HEK293 (cell line): ENCODE measurements at regions not wholly inside any gene's neighbourhood (a gene's known extent, or its start where the extent isn't known, plus 50 kb on each side); places are given as distances from the start of the nearest gene placed in this dataset.
A peak's percentile ranks its signal among the peaks of the same experiment; 100 is the strongest.

ENCODE experiments used
- EGR2 ChIP-seq: fragments of 450-650 bp; formaldehyde crosslinking; IDR thresholded peaks from 2 replicates; pipeline ENCODE4 v1.5.1; 2016; ENCODE audit warnings: low read depth, missing biosample characterization, missing genetic modification characterization
- GLIS1 ChIP-seq: fragments of 450-650 bp; formaldehyde crosslinking; IDR thresholded peaks from 2 replicates; pipeline ENCODE4 v1.5.1; 2016; ENCODE audit warnings: missing biosample characterization, missing genetic modification characterization
- HIC1 ChIP-seq: fragments of 450-650 bp; formaldehyde crosslinking; IDR thresholded peaks from 2 replicates; pipeline ENCODE4 v1.5.1; 2016; ENCODE audit warnings: missing biosample characterization, missing genetic modification characterization
- HOXD13 ChIP-seq: sonication (generic); formaldehyde crosslinking; IDR thresholded peaks from 2 replicates; pipeline ENCODE4 v1.8.0; 2022; ENCODE audit warnings: missing genetic modification reagents, borderline replicate concordance
- KLF1 ChIP-seq: fragments of 450-650 bp; formaldehyde crosslinking; IDR thresholded peaks from 2 replicates; pipeline ENCODE4 v1.5.1; 2016; ENCODE audit warnings: missing biosample characterization, missing genetic modification characterization
- KLF17 ChIP-seq: fragments of 450-650 bp; formaldehyde crosslinking; IDR thresholded peaks from 2 replicates; pipeline ENCODE4 v1.5.1; 2016; ENCODE audit warnings: missing biosample characterization, missing genetic modification characterization
- KLF7 ChIP-seq: fragments of 450-650 bp; formaldehyde crosslinking; IDR thresholded peaks from 2 replicates; pipeline ENCODE4 v1.5.1; 2016; ENCODE audit warnings: missing biosample characterization, missing genetic modification characterization, borderline replicate concordance
- PBX3 ChIP-seq: sonication (generic); formaldehyde crosslinking; IDR thresholded peaks from 2 replicates; pipeline ENCODE4 v1.8.1; 2022; ENCODE audit warnings: mild to moderate bottlenecking, moderate library complexity, missing genetic modification reagents
- PRDM1 ChIP-seq: fragments of 450-650 bp; formaldehyde crosslinking; IDR thresholded peaks from 2 replicates; pipeline ENCODE4; 2016; ENCODE audit warnings: missing biosample characterization, missing genetic modification characterization
- PRDM6 ChIP-seq: fragments of 450-650 bp; formaldehyde crosslinking; IDR thresholded peaks from 2 replicates; pipeline ENCODE4 v1.5.1; 2017; ENCODE audit warnings: missing biosample characterization, missing genetic modification characterization
- SCRT1 ChIP-seq: fragments of 450-650 bp; formaldehyde crosslinking; IDR thresholded peaks from 2 replicates; pipeline ENCODE4 v1.5.1; 2016; ENCODE audit warnings: missing biosample characterization, missing genetic modification characterization, borderline replicate concordance
- ZBTB26 ChIP-seq: fragments of 450-650 bp; formaldehyde crosslinking; optimal IDR thresholded peaks from 2 replicates; pipeline ENCODE3; 2016; ENCODE audit warnings: missing biosample characterization, mild to moderate bottlenecking, missing genetic modification characterization
- ZIC2 ChIP-seq: fragments of 450-650 bp; formaldehyde crosslinking; IDR thresholded peaks from 2 replicates; pipeline ENCODE4 v1.5.1; 2016; ENCODE audit warnings: missing biosample characterization, missing genetic modification characterization
- ZNF10 ChIP-seq: fragments of 450-650 bp; formaldehyde crosslinking; IDR thresholded peaks from 2 replicates; pipeline ENCODE4 v1.5.1; 2017; ENCODE audit warnings: missing biosample characterization, missing genetic modification characterization
- ZNF140 ChIP-seq: fragments of 450-650 bp; formaldehyde crosslinking; IDR thresholded peaks from 2 replicates; pipeline ENCODE4 v1.5.1; 2016; ENCODE audit warnings: missing biosample characterization, missing genetic modification characterization
- ZNF174 ChIP-seq: fragments of 450-650 bp; formaldehyde crosslinking; IDR thresholded peaks from 2 replicates; pipeline ENCODE4 v1.5.0; 2017; ENCODE audit warnings: missing biosample characterization, mild to moderate bottlenecking, missing genetic modification characterization
- ZNF423 ChIP-seq: fragments of 450-650 bp; formaldehyde crosslinking; IDR thresholded peaks from 2 replicates; pipeline ENCODE4 v1.5.1; 2016; ENCODE audit warnings: missing biosample characterization, missing genetic modification characterization
- ZNF530 ChIP-seq: fragments of 450-650 bp; formaldehyde crosslinking; IDR thresholded peaks from 2 replicates; pipeline ENCODE4 v1.5.1; 2016; ENCODE audit warnings: low read depth, missing biosample characterization, missing genetic modification characterization
- ZNF544 ChIP-seq: fragments of 450-650 bp; formaldehyde crosslinking; IDR thresholded peaks from 2 replicates; pipeline ENCODE4 v1.5.0; 2017; ENCODE audit warnings: missing biosample characterization, missing genetic modification characterization
- ZNF600 ChIP-seq: fragments of 450-650 bp; formaldehyde crosslinking; IDR thresholded peaks from 2 replicates; pipeline ENCODE4 v1.5.1; 2016; ENCODE audit warnings: missing biosample characterization, missing genetic modification characterization
- ZNF610 ChIP-seq: fragments of 450-650 bp; formaldehyde crosslinking; IDR thresholded peaks from 2 replicates; pipeline ENCODE4 v1.5.1; 2016; ENCODE audit warnings: missing biosample characterization, missing genetic modification characterization, borderline replicate concordance
- ZNF664 ChIP-seq: fragments of 450-650 bp; formaldehyde crosslinking; IDR thresholded peaks from 2 replicates; pipeline ENCODE4 v1.5.1; 2016; ENCODE audit warnings: missing biosample characterization, missing genetic modification characterization
- ZNF76 ChIP-seq: fragments of 450-650 bp; formaldehyde crosslinking; IDR thresholded peaks from 2 replicates; pipeline ENCODE4; 2016; ENCODE audit warnings: low read depth, missing biosample characterization, missing genetic modification characterization, borderline replicate concordance
- ZNF843 ChIP-seq: fragments of 450-650 bp; formaldehyde crosslinking; IDR thresholded peaks from 2 replicates; pipeline ENCODE4 v1.5.1; 2016; ENCODE audit warnings: missing biosample characterization, missing genetic modification characterization
- TF ChIP-seq, protein P1 (sequence below): fragments of 450-650 bp; formaldehyde crosslinking; IDR thresholded peaks from 2 replicates; pipeline ENCODE4 v1.5.1; 2016; ENCODE audit warnings: missing biosample characterization, missing genetic modification characterization
- TF ChIP-seq, protein P2 (sequence below): fragments of 450-650 bp; formaldehyde crosslinking; IDR thresholded peaks from 2 replicates; pipeline ENCODE4 v1.5.1; 2017; ENCODE audit warnings: missing biosample characterization, missing genetic modification characterization
- TF ChIP-seq, protein P3 (sequence below): fragments of 450-650 bp; formaldehyde crosslinking; IDR thresholded peaks from 2 replicates; pipeline ENCODE4 v1.5.1; 2016; ENCODE audit warnings: missing biosample characterization, missing genetic modification characterization, low read depth
- TF ChIP-seq, protein P4 (sequence below): fragments of 450-650 bp; formaldehyde crosslinking; IDR thresholded peaks from 2 replicates; pipeline ENCODE4 v1.5.1; 2016; ENCODE audit warnings: missing biosample characterization, missing genetic modification characterization

- peak; percentile 76; the same call in 1 of the 2 replicates for TF ChIP-seq ZNF610 (tag by site-specific recombination)
- TF ChIP-seq ZNF174 (tag by site-specific recombination) = no peak
- no peak for TF ChIP-seq ZNF76
- peak; percentile 86 for TF ChIP-seq ZIC2 (tag by site-specific recombination)
- no peak for TF ChIP-seq KLF17 (tag by site-specific recombination)
- TF ChIP-seq ZNF423 (tag by site-specific recombination) = no peak
- TF ChIP-seq ZNF664 = no peak
- no peak for TF ChIP-seq ZNF544 (tag by site-specific recombination)
- peak; percentile 82 for TF ChIP-seq SCRT1 (tag by site-specific recombination)
- TF ChIP-seq PBX3 (CRISPR knock-in tag) = no peak
- TF ChIP-seq, protein P1, sequence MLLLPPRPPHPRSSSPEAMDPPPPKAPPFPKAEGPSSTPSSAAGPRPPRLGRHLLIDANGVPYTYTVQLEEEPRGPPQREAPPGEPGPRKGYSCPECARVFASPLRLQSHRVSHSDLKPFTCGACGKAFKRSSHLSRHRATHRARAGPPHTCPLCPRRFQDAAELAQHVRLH (tag by site-specific recombination) = peak; percentile 96
- TF ChIP-seq, protein P2, sequence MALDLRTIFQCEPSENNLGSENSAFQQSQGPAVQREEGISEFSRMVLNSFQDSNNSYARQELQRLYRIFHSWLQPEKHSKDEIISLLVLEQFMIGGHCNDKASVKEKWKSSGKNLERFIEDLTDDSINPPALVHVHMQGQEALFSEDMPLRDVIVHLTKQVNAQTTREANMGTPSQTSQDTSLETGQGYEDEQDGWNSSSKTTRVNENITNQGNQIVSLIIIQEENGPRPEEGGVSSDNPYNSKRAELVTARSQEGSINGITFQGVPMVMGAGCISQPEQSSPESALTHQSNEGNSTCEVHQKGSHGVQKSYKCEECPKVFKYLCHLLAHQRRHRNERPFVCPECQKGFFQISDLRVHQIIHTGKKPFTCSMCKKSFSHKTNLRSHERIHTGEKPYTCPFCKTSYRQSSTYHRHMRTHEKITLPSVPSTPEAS (tag by site-specific recombination) = no peak
- peak; percentile 98 for TF ChIP-seq ZNF843 (tag by site-specific recombination)
- no peak for TF ChIP-seq ZNF600 (tag by site-specific recombination)
- TF ChIP-seq ZNF140 = no peak
- TF ChIP-seq, protein P3, sequence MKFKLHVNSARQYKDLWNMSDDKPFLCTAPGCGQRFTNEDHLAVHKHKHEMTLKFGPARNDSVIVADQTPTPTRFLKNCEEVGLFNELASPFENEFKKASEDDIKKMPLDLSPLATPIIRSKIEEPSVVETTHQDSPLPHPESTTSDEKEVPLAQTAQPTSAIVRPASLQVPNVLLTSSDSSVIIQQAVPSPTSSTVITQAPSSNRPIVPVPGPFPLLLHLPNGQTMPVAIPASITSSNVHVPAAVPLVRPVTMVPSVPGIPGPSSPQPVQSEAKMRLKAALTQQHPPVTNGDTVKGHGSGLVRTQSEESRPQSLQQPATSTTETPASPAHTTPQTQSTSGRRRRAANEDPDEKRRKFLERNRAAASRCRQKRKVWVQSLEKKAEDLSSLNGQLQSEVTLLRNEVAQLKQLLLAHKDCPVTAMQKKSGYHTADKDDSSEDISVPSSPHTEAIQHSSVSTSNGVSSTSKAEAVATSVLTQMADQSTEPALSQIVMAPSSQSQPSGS (tag by site-specific recombination) = peak; percentile 45; the same call in 1 of the 2 replicates
- 0 out of 2 replicates have a peak, but pooled peaks have one; percentile 22 for TF ChIP-seq ZNF10
- TF ChIP-seq HIC1 (tag by site-specific recombination) = no peak
- peak; percentile 69; the same call in 1 of the 2 replicates for TF ChIP-seq KLF7
- TF ChIP-seq, protein P4, sequence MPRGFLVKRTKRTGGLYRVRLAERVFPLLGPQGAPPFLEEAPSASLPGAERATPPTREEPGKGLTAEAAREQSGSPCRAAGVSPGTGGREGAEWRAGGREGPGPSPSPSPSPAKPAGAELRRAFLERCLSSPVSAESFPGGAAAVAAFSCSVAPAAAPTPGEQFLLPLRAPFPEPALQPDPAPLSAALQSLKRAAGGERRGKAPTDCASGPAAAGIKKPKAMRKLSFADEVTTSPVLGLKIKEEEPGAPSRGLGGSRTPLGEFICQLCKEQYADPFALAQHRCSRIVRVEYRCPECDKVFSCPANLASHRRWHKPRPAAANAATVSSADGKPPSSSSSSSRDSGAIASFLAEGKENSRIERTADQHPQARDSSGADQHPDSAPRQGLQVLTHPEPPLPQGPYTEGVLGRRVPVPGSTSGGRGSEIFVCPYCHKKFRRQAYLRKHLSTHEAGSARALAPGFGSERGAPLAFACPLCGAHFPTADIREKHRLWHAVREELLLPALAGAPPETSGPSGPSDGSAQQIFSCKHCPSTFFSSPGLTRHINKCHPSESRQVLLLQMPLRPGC (tag by site-specific recombination) = peak; percentile 32; the same call in 1 of the 2 replicates
- TF ChIP-seq ZNF530 (tag by site-specific recombination) = no peak
- no peak for TF ChIP-seq ZBTB26 (tag by site-specific recombination)
- TF ChIP-seq KLF1 (tag by site-specific recombination) = no peak
- TF ChIP-seq HOXD13 (CRISPR knock-in tag) = 0 out of 2 replicates have a peak, but pooled peaks have one; percentile 29
- peak; percentile 66 for TF ChIP-seq GLIS1 (tag by site-specific recombination)
- peak; percentile 92 for TF ChIP-seq PRDM6 (tag by site-specific recombination)
- no peak for TF ChIP-seq PRDM1 (tag by site-specific recombination)
- peak; percentile 56; the same call in 1 of the 2 replicates for TF ChIP-seq EGR2 (tag by site-specific recombination)
These were observed 83.6 kb upstream of the BNC2 start (continued) for GRCh38 chr9:16954040-16954439.
